ENCODE measurements at regions not wholly inside any gene's neighbourhood (a gene's known extent, or its start where the extent isn't known, plus 50 kb on each side); places are given as distances from the start of the nearest gene placed in this dataset.

GRCh38 chr7:17528636-17529035, 230.2 kb downstream of the AHR start (continued):
- TF ChIP-seq ZNF646 (CRISPR knock-in tag; IDR thresholded peaks at IDR 0.05): no peak
- TF ChIP-seq HNF1B (CRISPR knock-in tag; IDR thresholded peaks at IDR 0.05): no peak
- TF ChIP-seq CBX2 (IDR thresholded peaks at IDR 0.05; ENCODE audit: low read depth, low read length): no peak
- no peak for TF ChIP-seq CBX2 (CRISPR knock-in tag; IDR thresholded peaks at IDR 0.05; ENCODE audit: low read depth)
- no peak for TF ChIP-seq XBP1 (CRISPR knock-in tag; IDR thresholded peaks at IDR 0.05)
- TF ChIP-seq USF2 (IDR thresholded peaks at IDR 0.05; ENCODE audit: low read depth, low read length): no peak
- no peak for TF ChIP-seq USF2 (CRISPR knock-in tag; IDR thresholded peaks at IDR 0.05; ENCODE audit: borderline replicate concordance)
- TF ChIP-seq CAMTA2 (CRISPR knock-in tag; IDR thresholded peaks at IDR 0.05; ENCODE audit: borderline replicate concordance): no peak
- no peak for TF ChIP-seq GATAD1 (CRISPR knock-in tag; IDR thresholded peaks at IDR 0.05)
- no peak for TF ChIP-seq TFAP4 (IDR thresholded peaks at IDR 0.05; ENCODE audit: borderline replicate concordance, low read depth)

Measured in HepG2 (cell line).